KMS-11 (cell line): ENCODE measurements at regions not wholly inside any gene's neighbourhood (a gene's known extent, or its start where the extent isn't known, plus 50 kb on each side); places are given as distances from the start of the nearest gene placed in this dataset.
"Not testable (repeated sequence)": the region's sequence is repeated elsewhere in the genome, so short reads cannot be mapped to it uniquely, and the experiment has no call there.

ENCODE experiments used
- H2AFZ ChIP-seq: fragments of 200-600 bp; sonication (generic); 2 replicates; pipeline ENCODE4 v1.6.1; 2016; ENCODE audit warnings: antibody characterized with exemption, mixed run types, low read depth
- H3K27ac ChIP-seq: fragments of 200-600 bp; sonication (generic); 2 replicates; pipeline ENCODE4 v1.6.1; 2016; ENCODE audit warnings: mild to moderate bottlenecking, mixed run types
- H3K27me3 ChIP-seq: fragments of 200-600 bp; sonication (generic); 2 replicates; pipeline ENCODE4 v1.6.1; 2017; ENCODE audit warnings: mild to moderate bottlenecking, low read depth, mixed run types, moderate library complexity; ENCODE audit not compliant: insufficient read depth
- H3K36me3 ChIP-seq: fragments of 200-600 bp; sonication (generic); 2 replicates; pipeline ENCODE4 v1.6.1; 2017; ENCODE audit warnings: mild to moderate bottlenecking, mixed run types; ENCODE audit not compliant: insufficient read depth
- H3K4me1 ChIP-seq: fragments of 200-600 bp; sonication (generic); 2 replicates; pipeline ENCODE4 v1.6.1; 2016; ENCODE audit warnings: mild to moderate bottlenecking, low read depth, mixed run types; ENCODE audit not compliant: poor library complexity, severe bottlenecking
- H3K4me2 ChIP-seq: fragments of 200-600 bp; sonication (generic); 2 replicates; pipeline ENCODE4 v1.7.0; 2016; ENCODE audit warnings: mild to moderate bottlenecking, mixed run types
- H3K4me3 ChIP-seq: fragments of 200-600 bp; sonication (generic); IDR thresholded peaks from 2 replicates; pipeline ENCODE4 v1.6.1; 2017; ENCODE audit warnings: low read depth, low read length, mixed read lengths; ENCODE audit not compliant: insufficient read depth
- H3K79me2 ChIP-seq: fragments of 200-600 bp; sonication (generic); 2 replicates; pipeline ENCODE4 v1.6.1; 2016; ENCODE audit warnings: low read depth, mixed run types; ENCODE audit not compliant: insufficient read depth
- H3K9ac ChIP-seq: fragments of 200-600 bp; sonication (generic); 2 replicates; pipeline ENCODE4 v1.6.1; 2016; ENCODE audit warnings: mild to moderate bottlenecking, mixed run types
- H4K20me1 ChIP-seq: fragments of 200-600 bp; sonication (generic); 2 replicates; pipeline ENCODE4 v1.6.1; 2016; ENCODE audit warnings: mild to moderate bottlenecking, mixed run types; ENCODE audit not compliant: insufficient read depth
- TF ChIP-seq, protein P1 (sequence below): fragments of 200-600 bp; sonication (generic); conservative IDR thresholded peaks from 2 replicates; pipeline ENCODE4 v1.6.1; 2017; ENCODE audit warnings: low read depth, mild to moderate bottlenecking, antibody characterized with exemption, low read length, moderate library complexity, mixed read lengths

DNA sequence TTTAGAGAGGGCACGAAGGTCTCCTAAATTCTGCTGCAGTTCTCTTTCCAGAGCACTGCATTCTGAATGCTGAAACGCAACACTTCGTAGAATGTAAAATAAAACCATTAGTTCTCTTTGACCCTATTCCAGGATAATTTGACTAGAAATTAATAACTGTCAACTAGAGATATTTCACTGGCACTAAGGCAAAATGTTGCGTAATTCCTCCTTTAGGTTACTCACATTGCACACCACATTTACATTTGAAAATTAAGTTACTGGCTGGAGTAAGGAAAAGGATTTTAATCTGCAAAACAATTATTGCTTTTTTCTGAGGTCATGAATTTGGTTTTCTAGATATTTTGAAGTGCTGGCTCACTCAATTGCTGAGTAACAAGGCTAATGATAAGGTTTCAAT lies 58.0 kb upstream of the TRHDE start:
- Histone ChIP-seq H3K79me2 (no peaks in the 10 kb centered on the region), H3K27me3 (no peaks in the 10 kb centered on the region), H3K27ac (no peak overlapping the region), H3K36me3 (no peaks in the 10 kb centered on the region), H3K9ac (no peak overlapping the region), H2AFZ (no peak overlapping the region), H3K4me1 (no peaks in the 10 kb centered on the region), H3K4me3 (no peak overlapping the region), H4K20me1 (no peaks in the 10 kb centered on the region), H3K4me2 (no peak overlapping the region)
- TF ChIP-seq, protein P1, sequence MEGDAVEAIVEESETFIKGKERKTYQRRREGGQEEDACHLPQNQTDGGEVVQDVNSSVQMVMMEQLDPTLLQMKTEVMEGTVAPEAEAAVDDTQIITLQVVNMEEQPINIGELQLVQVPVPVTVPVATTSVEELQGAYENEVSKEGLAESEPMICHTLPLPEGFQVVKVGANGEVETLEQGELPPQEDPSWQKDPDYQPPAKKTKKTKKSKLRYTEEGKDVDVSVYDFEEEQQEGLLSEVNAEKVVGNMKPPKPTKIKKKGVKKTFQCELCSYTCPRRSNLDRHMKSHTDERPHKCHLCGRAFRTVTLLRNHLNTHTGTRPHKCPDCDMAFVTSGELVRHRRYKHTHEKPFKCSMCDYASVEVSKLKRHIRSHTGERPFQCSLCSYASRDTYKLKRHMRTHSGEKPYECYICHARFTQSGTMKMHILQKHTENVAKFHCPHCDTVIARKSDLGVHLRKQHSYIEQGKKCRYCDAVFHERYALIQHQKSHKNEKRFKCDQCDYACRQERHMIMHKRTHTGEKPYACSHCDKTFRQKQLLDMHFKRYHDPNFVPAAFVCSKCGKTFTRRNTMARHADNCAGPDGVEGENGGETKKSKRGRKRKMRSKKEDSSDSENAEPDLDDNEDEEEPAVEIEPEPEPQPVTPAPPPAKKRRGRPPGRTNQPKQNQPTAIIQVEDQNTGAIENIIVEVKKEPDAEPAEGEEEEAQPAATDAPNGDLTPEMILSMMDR, result no peak

DNA sequence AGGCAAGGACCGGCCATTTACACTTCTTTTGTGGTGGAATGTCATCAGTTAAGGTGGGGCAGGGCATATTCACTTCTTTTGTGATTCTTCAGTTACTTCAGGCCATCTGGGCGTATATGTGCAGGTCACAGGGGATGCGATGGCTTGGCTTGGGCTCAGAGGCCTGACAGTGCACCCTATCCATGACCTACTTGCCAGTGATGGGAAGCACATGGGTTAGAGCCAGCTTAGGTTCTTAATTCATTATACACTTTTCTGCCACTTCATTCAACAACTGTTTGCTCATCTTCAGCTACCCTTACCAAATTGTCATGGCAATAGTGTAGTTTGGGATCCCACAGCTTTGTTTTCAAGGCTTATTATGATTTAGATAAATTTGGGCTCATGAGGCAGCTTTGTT lies 56.9 kb upstream of the TRHDE start:
- H3K4me2 ChIP-seq, H3K27me3 ChIP-seq, H3K9ac ChIP-seq, H3K36me3 ChIP-seq, H3K27ac ChIP-seq, H3K4me3 ChIP-seq, H3K4me1 ChIP-seq, H3K79me2 ChIP-seq, H2AFZ ChIP-seq, H4K20me1 ChIP-seq: not testable (repeated sequence)

DNA sequence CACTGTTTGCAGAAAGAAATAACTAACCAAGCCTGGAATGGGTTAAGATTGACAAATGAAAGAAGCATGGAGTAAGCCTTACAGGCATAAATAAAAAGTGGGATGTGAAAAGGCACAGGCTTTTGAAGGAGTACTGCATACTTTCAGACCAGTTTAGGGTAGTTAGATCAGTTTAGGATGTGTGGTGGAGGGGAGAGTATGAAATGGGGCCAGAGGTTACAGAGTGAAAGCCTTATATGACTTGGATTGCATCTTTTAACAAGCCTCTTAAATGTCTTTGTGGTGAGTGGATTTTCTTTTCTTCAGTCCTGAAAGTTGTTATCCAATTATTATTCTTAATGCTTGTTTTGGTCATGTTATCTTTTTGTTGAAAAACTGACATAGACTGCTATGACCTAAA lies 52.2 kb upstream of the TRHDE start:
- no peak overlapping the region for H3K9ac ChIP-seq
- H3K4me3 ChIP-seq, result no peak overlapping the region
- H3K27ac ChIP-seq, result no peak overlapping the region
- no peaks in the 10 kb centered on the region for H3K36me3 ChIP-seq
- no peaks in the 10 kb centered on the region for H4K20me1 ChIP-seq
- H3K79me2 ChIP-seq, result no peaks in the 10 kb centered on the region
- no peaks in the 10 kb centered on the region for H3K27me3 ChIP-seq
- no peaks in the 10 kb centered on the region for H3K4me1 ChIP-seq
- H3K4me2 ChIP-seq, result no peak overlapping the region
- no peak overlapping the region for H2AFZ ChIP-seq
- TF ChIP-seq, protein P1, result no peak
